ENCODE measurements at regions not wholly inside any gene's neighbourhood (a gene's known extent, or its start where the extent isn't known, plus 50 kb on each side); places are given as distances from the start of the nearest gene placed in this dataset.

DNA sequence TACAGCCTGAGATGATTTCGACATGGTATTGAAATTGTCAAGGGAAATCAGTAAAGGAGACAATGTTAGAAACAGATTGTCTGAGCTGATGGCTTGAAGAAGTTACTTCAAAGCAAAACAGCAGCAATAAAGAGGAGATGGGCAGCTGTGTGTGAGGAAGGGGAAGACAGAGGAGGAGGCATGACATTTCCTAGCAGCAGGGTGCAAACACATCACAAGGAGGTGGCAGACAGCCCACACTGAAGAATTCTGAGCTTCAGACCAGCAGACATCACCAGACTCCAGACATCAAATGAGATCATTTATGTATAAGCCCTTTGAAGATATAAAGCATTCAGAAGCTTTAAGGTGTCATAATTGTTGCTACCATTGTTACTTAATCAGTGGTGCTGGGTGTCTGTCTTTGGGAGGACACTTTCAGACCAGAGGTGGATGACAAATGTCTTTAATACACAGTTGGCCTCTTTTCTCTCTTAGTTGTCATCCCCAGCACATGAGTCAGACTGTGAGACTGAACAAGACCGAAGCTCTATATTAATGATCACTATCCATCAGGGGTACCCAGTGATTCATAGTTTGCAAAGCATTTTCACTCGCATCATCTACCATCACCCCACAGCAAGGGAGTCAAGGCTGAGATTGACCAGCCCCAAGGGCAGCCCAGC, 203.9 kb downstream of the MINAR1 start:
- TF ChIP-seq, protein P1, sequence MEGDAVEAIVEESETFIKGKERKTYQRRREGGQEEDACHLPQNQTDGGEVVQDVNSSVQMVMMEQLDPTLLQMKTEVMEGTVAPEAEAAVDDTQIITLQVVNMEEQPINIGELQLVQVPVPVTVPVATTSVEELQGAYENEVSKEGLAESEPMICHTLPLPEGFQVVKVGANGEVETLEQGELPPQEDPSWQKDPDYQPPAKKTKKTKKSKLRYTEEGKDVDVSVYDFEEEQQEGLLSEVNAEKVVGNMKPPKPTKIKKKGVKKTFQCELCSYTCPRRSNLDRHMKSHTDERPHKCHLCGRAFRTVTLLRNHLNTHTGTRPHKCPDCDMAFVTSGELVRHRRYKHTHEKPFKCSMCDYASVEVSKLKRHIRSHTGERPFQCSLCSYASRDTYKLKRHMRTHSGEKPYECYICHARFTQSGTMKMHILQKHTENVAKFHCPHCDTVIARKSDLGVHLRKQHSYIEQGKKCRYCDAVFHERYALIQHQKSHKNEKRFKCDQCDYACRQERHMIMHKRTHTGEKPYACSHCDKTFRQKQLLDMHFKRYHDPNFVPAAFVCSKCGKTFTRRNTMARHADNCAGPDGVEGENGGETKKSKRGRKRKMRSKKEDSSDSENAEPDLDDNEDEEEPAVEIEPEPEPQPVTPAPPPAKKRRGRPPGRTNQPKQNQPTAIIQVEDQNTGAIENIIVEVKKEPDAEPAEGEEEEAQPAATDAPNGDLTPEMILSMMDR (IDR thresholded peaks at IDR 0.05) = no peak
- TF ChIP-seq POLR2A (IDR thresholded peaks at IDR 0.05) = no peak

Data from uterus (tissue), 2 donors.